BE2C (cell line): ENCODE measurements at regions not wholly inside any gene's neighbourhood (a gene's known extent, or its start where the extent isn't known, plus 50 kb on each side); places are given as distances from the start of the nearest gene placed in this dataset.

Source experiments
- DNase-seq: peaks from one replicate; pipeline ENCODE4 v3.0.0-alpha.2; 2020
- H3K27me3 ChIP-seq: fragments of 250-450 bp; sonication (Bioruptor Pico); 2 replicates; pipeline ENCODE4 v1.5.1; 2020; ENCODE audit warnings: mild to moderate bottlenecking
- H3K36me3 ChIP-seq: fragments of 250-450 bp; sonication (Bioruptor Pico); 2 replicates; pipeline ENCODE4 v1.5.1; 2020; ENCODE audit warnings: mild to moderate bottlenecking
- H3K4me1 ChIP-seq: fragments of 250-450 bp; sonication (Bioruptor Pico); 2 replicates; pipeline ENCODE4 v1.5.1; 2020
- H3K4me3 ChIP-seq: 2 replicates; pipeline ENCODE4 v1.5.1; 2011; ENCODE audit warnings: low read depth, low read length
- H3K9me3 ChIP-seq: fragments of 250-450 bp; sonication (Bioruptor Pico); 2 replicates; pipeline ENCODE4 v1.5.1; 2020
- CTCF ChIP-seq: IDR thresholded peaks from 2 replicates; pipeline ENCODE4 v1.5.1; 2012; ENCODE audit warnings: mild to moderate bottlenecking, low read depth, low read length

- TF ChIP-seq CTCF = no peak
- Histone ChIP-seq H3K9me3 (no peaks in the 10 kb centered on the region), H3K27me3 (no peaks in the 10 kb centered on the region), H3K36me3 (no peaks in the 10 kb centered on the region), H3K4me3 (no peak overlapping the region), H3K4me1 (peaks cover 26% of the 10 kb centered on the region)
- no peak for DNase-seq
Observed at GRCh38 chr14:95406756-95407277, 87.1 kb upstream of the CLMN start.

- H3K4me3 ChIP-seq = no peak overlapping the region
- no peaks in the 10 kb centered on the region for H3K36me3 ChIP-seq
- no peak for TF ChIP-seq CTCF
- H3K9me3 ChIP-seq = no peaks in the 10 kb centered on the region
- H3K4me1 ChIP-seq = peaks cover 23% of the 10 kb centered on the region
- H3K27me3 ChIP-seq = no peaks in the 10 kb centered on the region
- DNase-seq = no peak
Observed at GRCh38 chr14:95404583-95404982, 84.9 kb upstream of the CLMN start.

- Histone ChIP-seq H3K27me3 (no peaks in the 10 kb centered on the region), H3K4me3 (no peak overlapping the region), H3K4me1 (peaks cover 22% of the 10 kb centered on the region), H3K36me3 (no peaks in the 10 kb centered on the region), H3K9me3 (no peaks in the 10 kb centered on the region)
- DNase-seq = no peak
- TF ChIP-seq CTCF = no peak
Observed at GRCh38 chr14:95402578-95402977, 82.9 kb upstream of the CLMN start.

GRCh38 chr14:95402176-95402575 is 82.5 kb upstream of the CLMN start:
- TF ChIP-seq CTCF = no peak
- H3K27me3 ChIP-seq = no peaks in the 10 kb centered on the region
- no peaks in the 10 kb centered on the region for H3K9me3 ChIP-seq
- H3K36me3 ChIP-seq = no peaks in the 10 kb centered on the region
- H3K4me1 ChIP-seq = peaks cover 22% of the 10 kb centered on the region
- no peak for DNase-seq
- H3K4me3 ChIP-seq = no peak overlapping the region

GRCh38 chr14:95398630-95399547 is 79.2 kb upstream of the CLMN start:
- Histone ChIP-seq H3K27me3 (no peaks in the 10 kb centered on the region), H3K4me3 (no peak overlapping the region), H3K36me3 (no peaks in the 10 kb centered on the region), H3K4me1 (peaks cover 18% of the 10 kb centered on the region), H3K9me3 (no peaks in the 10 kb centered on the region)
- DNase-seq = no peak
- TF ChIP-seq CTCF = no peak

- Histone ChIP-seq H3K4me3 (no peak overlapping the region), H3K4me1 (peaks cover 18% of the 10 kb centered on the region), H3K36me3 (no peaks in the 10 kb centered on the region), H3K9me3 (no peaks in the 10 kb centered on the region), H3K27me3 (no peaks in the 10 kb centered on the region)
- TF ChIP-seq CTCF = no peak
- peak; percentile 61 for DNase-seq
Observed at GRCh38 chr14:95397325-95397724, 77.6 kb upstream of the CLMN start.
